Colonic mucosa (tissue), 4 donors: ENCODE measurements at regions not wholly inside any gene's neighbourhood (a gene's known extent, or its start where the extent isn't known, plus 50 kb on each side); places are given as distances from the start of the nearest gene placed in this dataset.
"Not testable (repeated sequence)": the region's sequence is repeated elsewhere in the genome, so short reads cannot be mapped to it uniquely, and the experiment has no call there.

ENCODE experiments used
- DNase-seq: peaks from one replicate; pipeline ENCODE4 v3.0.0-alpha.2; 2020
- H3K27ac ChIP-seq: fragments of 200-600 bp; one replicate; pipeline ENCODE4 v1.8.0; 2021
- H3K27me3 ChIP-seq: fragments of 200-600 bp; one replicate; pipeline ENCODE4 v1.8.0; 2021
- H3K36me3 ChIP-seq: fragments of 200-600 bp; one replicate; pipeline ENCODE4 v1.8.0; 2021
- H3K4me1 ChIP-seq: fragments of 200-600 bp; one replicate; pipeline ENCODE4 v1.8.0; 2021; ENCODE audit warnings: mild to moderate bottlenecking
- H3K4me3 ChIP-seq: fragments of 200-600 bp; one replicate; pipeline ENCODE4 v1.8.0; 2021
- H3K9ac ChIP-seq, 2 donors: one replicate each; pipeline ENCODE4 v1.7.0; 2013; ENCODE audit warnings: control low read depth in 2 of 2, low read depth in 2 of 2, low read length in 2 of 2
- H3K9me3 ChIP-seq: fragments of 200-600 bp; one replicate; pipeline ENCODE4 v1.8.0; 2021
- intact Hi-C: fragments of 100-400 bp; cut with DNase I; formaldehyde crosslinking; loops from one replicate; pipeline ENCODE4 v1.14.1; 2022
- TF ChIP-seq, protein P1 (sequence below): fragments of 200-600 bp; IDR thresholded peaks from one replicate; pipeline ENCODE4 v1.8.0; 2022; ENCODE audit warnings: antibody characterized with exemption, mild to moderate bottlenecking
- donor health status: healthy.
- donor health status: DM: no; HTN: no; CAD: no.
- donor health status: DM: no; HTN: no; CAD: no.

DNA sequence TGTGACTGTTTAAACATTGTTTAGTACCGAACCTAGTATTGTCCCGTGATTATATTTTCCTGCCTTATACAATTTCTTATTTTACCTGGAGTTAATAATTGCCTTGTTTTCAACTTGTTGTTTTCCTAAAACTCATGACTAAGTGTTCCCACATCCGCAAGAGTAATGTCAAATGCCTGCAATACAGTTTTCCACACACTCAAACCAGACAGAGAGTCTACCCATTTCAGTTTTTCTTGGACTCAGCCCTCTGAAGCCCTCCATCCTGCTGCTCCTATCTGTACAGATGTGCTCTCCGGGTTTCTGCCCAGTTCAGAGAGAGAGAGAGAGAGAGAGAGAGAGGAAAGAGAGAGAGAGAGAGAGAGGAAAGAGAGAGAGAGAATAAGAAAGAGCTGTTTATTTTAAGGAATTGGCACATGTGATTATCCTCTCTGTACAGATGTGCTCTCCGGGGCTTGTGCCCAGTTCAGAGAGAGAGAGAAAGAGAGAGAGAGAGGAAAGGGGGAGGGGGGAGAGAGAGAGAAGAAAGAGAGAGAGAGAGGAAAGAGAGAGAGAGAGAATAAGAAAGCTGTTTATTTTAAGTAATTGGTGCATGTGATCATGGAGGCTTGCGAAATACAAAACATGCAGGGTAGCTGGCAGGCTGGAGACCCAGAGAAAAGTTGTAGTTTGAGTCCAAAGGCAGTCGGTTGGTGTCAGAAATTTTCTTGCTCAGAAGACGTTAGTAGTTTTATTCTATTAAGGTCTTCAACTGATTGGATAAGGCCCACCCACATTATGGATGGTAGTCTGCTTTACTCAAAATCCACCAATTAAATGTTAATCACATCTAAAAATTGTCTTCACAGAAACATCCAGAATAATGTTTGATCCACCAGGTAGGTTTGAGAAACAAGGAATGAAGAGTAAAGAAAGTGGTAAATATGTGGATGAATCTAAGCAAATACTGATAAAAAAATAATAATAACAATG lies 104.1 kb upstream of the GOLGA8J start:
- TF ChIP-seq, protein P1, sequence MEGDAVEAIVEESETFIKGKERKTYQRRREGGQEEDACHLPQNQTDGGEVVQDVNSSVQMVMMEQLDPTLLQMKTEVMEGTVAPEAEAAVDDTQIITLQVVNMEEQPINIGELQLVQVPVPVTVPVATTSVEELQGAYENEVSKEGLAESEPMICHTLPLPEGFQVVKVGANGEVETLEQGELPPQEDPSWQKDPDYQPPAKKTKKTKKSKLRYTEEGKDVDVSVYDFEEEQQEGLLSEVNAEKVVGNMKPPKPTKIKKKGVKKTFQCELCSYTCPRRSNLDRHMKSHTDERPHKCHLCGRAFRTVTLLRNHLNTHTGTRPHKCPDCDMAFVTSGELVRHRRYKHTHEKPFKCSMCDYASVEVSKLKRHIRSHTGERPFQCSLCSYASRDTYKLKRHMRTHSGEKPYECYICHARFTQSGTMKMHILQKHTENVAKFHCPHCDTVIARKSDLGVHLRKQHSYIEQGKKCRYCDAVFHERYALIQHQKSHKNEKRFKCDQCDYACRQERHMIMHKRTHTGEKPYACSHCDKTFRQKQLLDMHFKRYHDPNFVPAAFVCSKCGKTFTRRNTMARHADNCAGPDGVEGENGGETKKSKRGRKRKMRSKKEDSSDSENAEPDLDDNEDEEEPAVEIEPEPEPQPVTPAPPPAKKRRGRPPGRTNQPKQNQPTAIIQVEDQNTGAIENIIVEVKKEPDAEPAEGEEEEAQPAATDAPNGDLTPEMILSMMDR: no peak
- no peak overlapping the region for H3K27ac ChIP-seq
- no peak for DNase-seq
- no peaks in the 10 kb centered on the region for H3K27me3 ChIP-seq
- H3K36me3 ChIP-seq: no peaks in the 10 kb centered on the region
- H3K9me3 ChIP-seq: no peaks in the 10 kb centered on the region
- intact Hi-C loops: no loop called here
- no peak overlapping the region for H3K4me3 ChIP-seq
- H3K9ac ChIP-seq: no peak overlapping the region
- H3K4me1 ChIP-seq: no peaks in the 10 kb centered on the region

DNA sequence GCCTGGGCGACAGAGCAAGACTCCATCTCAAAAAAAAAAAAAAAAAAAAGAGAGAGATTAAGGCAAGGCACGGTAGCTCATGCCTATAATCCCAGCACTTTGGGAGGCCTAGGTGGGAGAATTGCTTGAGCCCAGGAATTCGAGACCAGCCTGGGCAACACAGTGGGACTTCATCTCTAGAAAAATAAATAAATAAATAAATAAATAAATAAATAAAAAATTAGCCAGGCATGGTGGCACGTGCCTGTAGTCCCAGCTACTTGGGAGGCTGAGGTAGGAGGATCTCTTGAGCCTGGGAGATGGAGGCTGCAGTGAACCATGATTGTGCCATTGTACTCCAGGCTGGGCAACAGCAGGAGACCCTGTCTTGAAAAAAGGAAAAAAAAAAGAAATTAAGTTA lies 108.7 kb upstream of the GOLGA8J start:
- intact Hi-C loops, H3K27ac ChIP-seq, H3K4me3 ChIP-seq, H3K36me3 ChIP-seq, H3K9ac ChIP-seq, H3K9me3 ChIP-seq, H3K4me1 ChIP-seq, DNase-seq, H3K27me3 ChIP-seq: not testable (repeated sequence)

DNA sequence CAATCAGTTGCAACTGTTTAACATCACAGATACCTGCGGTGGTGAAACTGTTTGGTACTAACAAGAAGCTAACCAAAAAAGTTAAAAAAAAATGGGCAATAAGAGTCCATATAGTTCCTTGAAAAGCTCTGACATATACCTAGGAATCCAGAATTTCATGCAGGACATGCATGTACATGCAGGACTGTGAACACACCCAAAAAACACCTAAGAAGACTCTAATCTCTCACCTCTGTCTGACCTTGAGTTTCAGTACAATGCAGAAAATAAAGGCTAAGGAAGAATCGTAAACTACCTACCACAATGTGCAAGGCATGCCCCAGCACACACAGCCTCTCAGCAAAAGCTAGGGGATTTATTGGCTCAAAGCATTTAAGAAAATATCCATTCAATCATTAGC lies 110.7 kb upstream of the GOLGA8J start:
- TF ChIP-seq, protein P1: no peak
- intact Hi-C loops: no loop called here
- H3K4me3 ChIP-seq: no peak overlapping the region
- H3K4me1 ChIP-seq: no peaks in the 10 kb centered on the region
- DNase-seq: no peak
- no peaks in the 10 kb centered on the region for H3K9me3 ChIP-seq
- H3K27ac ChIP-seq: no peak overlapping the region
- no peaks in the 10 kb centered on the region for H3K36me3 ChIP-seq
- H3K27me3 ChIP-seq: peaks cover 16% of the 10 kb centered on the region
- H3K9ac ChIP-seq: no peak overlapping the region

DNA sequence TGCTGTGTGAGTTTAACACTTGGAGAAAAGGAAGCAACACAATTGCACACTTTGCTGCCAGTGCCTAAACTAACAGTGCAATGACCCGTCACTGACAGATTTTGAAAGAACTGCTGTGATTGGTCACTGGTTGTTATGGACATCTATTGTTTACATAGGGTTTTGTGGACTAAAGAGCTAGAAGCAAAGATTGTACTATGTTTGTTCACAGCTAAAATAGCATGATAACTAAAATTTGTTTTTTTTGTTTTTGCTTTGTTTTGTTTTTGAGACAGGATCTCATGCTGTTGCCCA lies 112.4 kb upstream of the GOLGA8J start:
- no peak overlapping the region for H3K9ac ChIP-seq
- H3K27ac ChIP-seq: no peak overlapping the region
- intact Hi-C loops: no loop called here

DNA sequence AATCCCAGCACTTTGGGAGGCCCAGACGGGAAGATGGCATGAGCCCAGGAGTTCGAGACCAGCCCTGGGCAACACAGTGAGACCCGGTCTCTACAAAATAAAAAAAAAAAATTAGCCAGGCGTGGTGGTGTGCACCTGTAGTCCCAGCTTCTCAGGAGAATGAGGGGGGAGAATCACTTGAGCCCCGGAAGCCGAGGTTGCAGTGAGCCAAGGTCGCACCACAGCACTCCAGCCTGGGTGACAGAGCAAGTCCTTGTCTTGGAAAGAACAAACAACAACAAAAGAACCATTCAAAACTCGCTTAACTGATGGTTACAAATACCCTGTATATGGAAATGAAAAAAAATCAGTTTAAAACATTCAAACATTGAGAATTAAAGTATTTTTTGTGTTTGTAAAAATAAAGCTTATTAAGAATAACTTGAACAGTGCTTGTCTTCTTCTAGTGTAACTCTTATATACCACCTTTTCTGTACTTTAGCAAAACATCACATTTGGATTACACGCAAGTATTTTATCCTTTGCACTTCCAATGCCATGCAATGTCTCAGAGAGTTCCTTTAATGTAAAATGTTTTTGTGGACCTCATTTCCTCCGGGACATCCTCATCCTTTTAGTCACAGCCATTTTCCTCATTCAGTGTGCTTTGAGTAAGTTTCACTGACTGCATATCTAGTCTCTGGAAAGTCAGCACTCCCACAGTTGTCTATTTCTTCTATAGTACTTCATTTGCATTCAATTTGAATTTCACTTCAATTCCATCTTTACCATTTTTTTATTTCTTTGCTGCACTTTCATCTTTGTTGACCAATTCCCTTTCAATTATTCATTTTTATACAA lies 113.0 kb upstream of the GOLGA8J start:
- Histone ChIP-seq H3K36me3 (no peaks in the 10 kb centered on the region), H3K9me3 (no peaks in the 10 kb centered on the region), H3K27ac (no peak overlapping the region), H3K9ac (no peak overlapping the region), H3K27me3 (peaks cover 16% of the 10 kb centered on the region), H3K4me3 (no peak overlapping the region), H3K4me1 (no peaks in the 10 kb centered on the region)
- TF ChIP-seq, protein P1: no peak
- intact Hi-C loops: no loop called here
- DNase-seq: no peak

More for the DNA sequence above, 112.4 kb upstream of the GOLGA8J start:
- H3K4me1 ChIP-seq: no peaks in the 10 kb centered on the region
- TF ChIP-seq, protein P1: no peak
- no peaks in the 10 kb centered on the region for H3K36me3 ChIP-seq
- H3K9me3 ChIP-seq: no peaks in the 10 kb centered on the region
- no peak for DNase-seq
- no peak overlapping the region for H3K4me3 ChIP-seq
- peaks cover 16% of the 10 kb centered on the region for H3K27me3 ChIP-seq
